NCI-H128 (cell line): ENCODE measurements at regions not wholly inside any gene's neighbourhood (a gene's known extent, or its start where the extent isn't known, plus 50 kb on each side); places are given as distances from the start of the nearest gene placed in this dataset.
"Not testable (repeated sequence)": the region's sequence is repeated elsewhere in the genome, so short reads cannot be mapped to it uniquely, and the experiment has no call there.

Experiments
- DNase-seq: peaks from one replicate; lab custom pipeline; 2025; ENCODE audit not compliant: unreplicated experiment; lab: John Stamatoyannopoulos, UW

GRCh38 chr1:245102149-245102548, 52.6 kb upstream of the KIF26B start:
- DNase-seq = not testable (repeated sequence)

GRCh38 chr1:245099401-245099800, 55.4 kb upstream of the KIF26B start:
- DNase-seq = no peak

- DNase-seq = no peak
These were observed 55.9 kb upstream of the KIF26B start for GRCh38 chr1:245098924-245099323.

- no peak for DNase-seq
These were observed 58.3 kb upstream of the KIF26B start for GRCh38 chr1:245096311-245097066.

GRCh38 chr1:245095903-245096302, 58.9 kb upstream of the KIF26B start:
- DNase-seq = no peak

GRCh38 chr1:245094954-245095353, 59.8 kb upstream of the KIF26B start:
- DNase-seq = no peak

- no peak for DNase-seq
These were observed 60.7 kb upstream of the KIF26B start for GRCh38 chr1:245094092-245094491.

- DNase-seq = no peak
These were observed 62.2 kb upstream of the KIF26B start for GRCh38 chr1:245092638-245092976.

GRCh38 chr1:245091818-245092637, 62.8 kb upstream of the KIF26B start:
- DNase-seq = no peak

- no peak for DNase-seq
These were observed 63.6 kb upstream of the KIF26B start for GRCh38 chr1:245091171-245091621.

- DNase-seq = no peak
These were observed 64.2 kb upstream of the KIF26B start for GRCh38 chr1:245090491-245091090.

GRCh38 chr1:245087723-245088122, 67.1 kb upstream of the KIF26B start:
- DNase-seq = no peak

GRCh38 chr1:245086389-245086969, 68.3 kb upstream of the KIF26B start:
- DNase-seq = no peak

GRCh38 chr1:245085508-245086095, 69.2 kb upstream of the KIF26B start:
- DNase-seq = no peak

- no peak for DNase-seq
These were observed 70.2 kb upstream of the KIF26B start for GRCh38 chr1:245084551-245084950.

GRCh38 chr1:245079021-245079609, 75.7 kb upstream of the KIF26B start:
- no peak for DNase-seq

- DNase-seq = no peak
These were observed 79.9 kb upstream of the KIF26B start for GRCh38 chr1:245074898-245075297.

GRCh38 chr1:245074232-245074747, 80.5 kb upstream of the KIF26B start:
- DNase-seq = peak; percentile 65

GRCh38 chr1:245070836-245071615, 83.8 kb upstream of the KIF26B start:
- no peak for DNase-seq

GRCh38 chr1:245067257-245067656, 87.5 kb upstream of the KIF26B start:
- DNase-seq = no peak
